ENCODE measurements at regions not wholly inside any gene's neighbourhood (a gene's known extent, or its start where the extent isn't known, plus 50 kb on each side); places are given as distances from the start of the nearest gene placed in this dataset.

- TF ChIP-seq POU2F2 (IDR thresholded peaks at IDR 0.05; ENCODE audit: low read depth, low read length): no peak
- no peak for TF ChIP-seq POLR2AphosphoS5 (IDR thresholded peaks at IDR 0.05; ENCODE audit: low read depth, low read length)
- FAIRE-seq: no peak
Measured at GRCh38 chr12:124385219-124385969, 90.5 kb downstream of the RFLNA start.

GRCh38 chr12:124384299-124384894 is 89.5 kb downstream of the RFLNA start:
- no peak for TF ChIP-seq TAF1 (IDR thresholded peaks at IDR 0.05; ENCODE audit: low read depth, low read length)
- FAIRE-seq (no peak), DNase-seq (ENCODE audit: insufficient read length, low spot score) (no peak)

More at GRCh38 chr12:124385219-124385969, 90.5 kb downstream of the RFLNA start:
- no peak for DNase-seq (ENCODE audit: insufficient read length, low spot score)

- TF ChIP-seq POLR2A (IDR thresholded peaks at IDR 0.05; ENCODE audit: low read depth, low read length) (no peak), TAF1 (IDR thresholded peaks at IDR 0.05; ENCODE audit: low read depth, low read length) (no peak), PAX5 (IDR thresholded peaks at IDR 0.05; ENCODE audit: insufficient read depth, low read length, severe bottlenecking) (no peak), POU2F2 (IDR thresholded peaks at IDR 0.05; ENCODE audit: low read depth, low read length) (no peak), SPI1 (IDR thresholded peaks at IDR 0.05; ENCODE audit: low read depth, low read length) (no peak), POLR2AphosphoS5 (IDR thresholded peaks at IDR 0.05; ENCODE audit: low read depth, low read length) (no peak)
- no peak for FAIRE-seq
- no peak for DNase-seq (ENCODE audit: insufficient read length, low spot score)
Measured at GRCh38 chr12:124383028-124383427, 88.1 kb downstream of the RFLNA start.

- FAIRE-seq (no peak), DNase-seq (ENCODE audit: insufficient read length, low spot score) (no peak)
- TF ChIP-seq TAF1 (IDR thresholded peaks at IDR 0.05; ENCODE audit: low read depth, low read length) (no peak), POLR2AphosphoS5 (IDR thresholded peaks at IDR 0.05; ENCODE audit: low read depth, low read length) (0 out of 2 replicates have a peak, but pooled peaks have one; percentile 32)
Measured at GRCh38 chr12:124381456-124382296, 86.8 kb downstream of the RFLNA start.

GRCh38 chr12:124380796-124381455 is 86.0 kb downstream of the RFLNA start:
- FAIRE-seq (no peak), DNase-seq (ENCODE audit: insufficient read length, low spot score) (no peak)
- 0 out of 2 replicates have a peak, but pooled peaks have one; percentile 7 for TF ChIP-seq POLR2A (IDR thresholded peaks at IDR 0.05; ENCODE audit: low read depth, low read length)
- no peak for TF ChIP-seq SPI1 (IDR thresholded peaks at IDR 0.05; ENCODE audit: low read depth, low read length)
- TF ChIP-seq PAX5 (IDR thresholded peaks at IDR 0.05; ENCODE audit: insufficient read depth, low read length, severe bottlenecking): no peak

GRCh38 chr12:124379938-124380754 is 85.3 kb downstream of the RFLNA start:
- TF ChIP-seq POU2F2 (IDR thresholded peaks at IDR 0.05; ENCODE audit: low read depth, low read length) (no peak), PAX5 (IDR thresholded peaks at IDR 0.05; ENCODE audit: insufficient read depth, low read length, severe bottlenecking) (no peak), POLR2AphosphoS5 (IDR thresholded peaks at IDR 0.05; ENCODE audit: low read depth, low read length) (no peak)
- DNase-seq (ENCODE audit: insufficient read length, low spot score) (no peak), FAIRE-seq (no peak)

GRCh38 chr12:124379379-124379937 is 84.6 kb downstream of the RFLNA start:
- FAIRE-seq (no peak), DNase-seq (ENCODE audit: insufficient read length, low spot score) (no peak)
- TF ChIP-seq POLR2AphosphoS5 (IDR thresholded peaks at IDR 0.05; ENCODE audit: low read depth, low read length): 0 out of 2 replicates have a peak, but pooled peaks have one; percentile 11
- TF ChIP-seq PAX5 (IDR thresholded peaks at IDR 0.05; ENCODE audit: insufficient read depth, low read length, severe bottlenecking): no peak

- no peak for TF ChIP-seq POU2F2 (IDR thresholded peaks at IDR 0.05; ENCODE audit: low read depth, low read length)
- 0 out of 2 replicates have a peak, but pooled peaks have one; percentile 6 for TF ChIP-seq POLR2AphosphoS5 (IDR thresholded peaks at IDR 0.05; ENCODE audit: low read depth, low read length)
- no peak for TF ChIP-seq POLR2A (IDR thresholded peaks at IDR 0.05; ENCODE audit: low read depth, low read length)
- DNase-seq (ENCODE audit: insufficient read length, low spot score): no peak
- no peak for FAIRE-seq
Measured at GRCh38 chr12:124378926-124379325, 84.0 kb downstream of the RFLNA start.

- DNase-seq (ENCODE audit: insufficient read length, low spot score): no peak
- TF ChIP-seq POU2F2 (IDR thresholded peaks at IDR 0.05; ENCODE audit: low read depth, low read length): no peak
- no peak for TF ChIP-seq POLR2AphosphoS5 (IDR thresholded peaks at IDR 0.05; ENCODE audit: low read depth, low read length)
- no peak for TF ChIP-seq TAF1 (IDR thresholded peaks at IDR 0.05; ENCODE audit: low read depth, low read length)
- no peak for FAIRE-seq
Measured at GRCh38 chr12:124377981-124378509, 83.2 kb downstream of the RFLNA start.

Measured in GM12891 (cell line).